GM12874 (cell line): ENCODE measurements at regions not wholly inside any gene's neighbourhood (a gene's known extent, or its start where the extent isn't known, plus 50 kb on each side); places are given as distances from the start of the nearest gene placed in this dataset.

Source experiments
- CTCF ChIP-seq: IDR thresholded peaks from 2 replicates; pipeline ENCODE4 v1.5.1; 2011; ENCODE audit warnings: low read depth, mild to moderate bottlenecking, control low read depth, low read length, moderate library complexity; ENCODE audit not compliant: insufficient read depth

- no peak for TF ChIP-seq CTCF
Measured at GRCh38 chr12:91920741-91921140, 224.9 kb downstream of the BTG1 start.

- TF ChIP-seq CTCF: no peak
Measured at GRCh38 chr12:91920276-91920675, 225.4 kb downstream of the BTG1 start.

GRCh38 chr12:91918431-91918830 lies 227.2 kb downstream of the BTG1 start:
- TF ChIP-seq CTCF: no peak

- TF ChIP-seq CTCF: no peak
Measured at GRCh38 chr12:91914701-91915100, 230.9 kb downstream of the BTG1 start.

- TF ChIP-seq CTCF: no peak
Measured at GRCh38 chr12:91913651-91914050, 232.0 kb downstream of the BTG1 start.

- no peak for TF ChIP-seq CTCF
Measured at GRCh38 chr12:91913124-91913523, 232.5 kb downstream of the BTG1 start.

GRCh38 chr12:91912178-91912577 lies 233.5 kb downstream of the BTG1 start:
- TF ChIP-seq CTCF: no peak
